ENCODE measurements at regions not wholly inside any gene's neighbourhood (a gene's known extent, or its start where the extent isn't known, plus 50 kb on each side); places are given as distances from the start of the nearest gene placed in this dataset.

- intact Hi-C loops (cut with micrococcal nuclease) = no loop called here
- no peaks in the 10 kb centered on the region for H3K9me3 Mint-ChIP-seq
- no peaks in the 10 kb centered on the region for H3K27me3 Mint-ChIP-seq
- H3K4me1 Mint-ChIP-seq (ENCODE audit: low read depth) = no peaks in the 10 kb centered on the region
- H3K27ac Mint-ChIP-seq = no peak overlapping the region
- DNase-seq = no peak
- ChIA-PET POLR2A (no interaction called here), CTCF (no interaction called here)
- no peak overlapping the region for H3K4me3 Mint-ChIP-seq
- no peaks in the 10 kb centered on the region for H3K36me3 Mint-ChIP-seq
Measured at GRCh38 chrX:69110116-69110530, 55.1 kb downstream of the PJA1 start.

- intact Hi-C loops (cut with micrococcal nuclease) = no loop called here
- no peak for DNase-seq
- POLR2A ChIA-PET = no interaction called here
Measured at GRCh38 chrX:69109706-69110105, 55.5 kb downstream of the PJA1 start.

GRCh38 chrX:69109036-69109663 lies 56.1 kb downstream of the PJA1 start:
- H3K4me1 Mint-ChIP-seq (ENCODE audit: low read depth) = no peaks in the 10 kb centered on the region
- no peaks in the 10 kb centered on the region for H3K9me3 Mint-ChIP-seq
- H3K4me3 Mint-ChIP-seq = no peak overlapping the region
- intact Hi-C loops (cut with micrococcal nuclease) = no loop called here
- CTCF ChIA-PET = no interaction called here
- no peak for DNase-seq
- H3K36me3 Mint-ChIP-seq = no peaks in the 10 kb centered on the region
- no peak overlapping the region for H3K27ac Mint-ChIP-seq
- no peaks in the 10 kb centered on the region for H3K27me3 Mint-ChIP-seq
- POLR2A ChIA-PET = no interaction called here

More at GRCh38 chrX:69109706-69110105, 55.5 kb downstream of the PJA1 start:
- Mint-ChIP-seq H3K36me3 (no peaks in the 10 kb centered on the region), H3K27ac (no peak overlapping the region), H3K4me1 (ENCODE audit: low read depth) (no peaks in the 10 kb centered on the region), H3K27me3 (no peaks in the 10 kb centered on the region), H3K4me3 (no peak overlapping the region), H3K9me3 (no peaks in the 10 kb centered on the region)
- CTCF ChIA-PET = no interaction called here

- no peak for DNase-seq
- no peaks in the 10 kb centered on the region for H3K36me3 Mint-ChIP-seq
- intact Hi-C loops (cut with micrococcal nuclease) = no loop called here
- ChIA-PET POLR2A (interaction anchor here (0.5 kb wide), 1 partner anchor 58 kb away, joined by 3 read pairs; no protein-coding TSS in a partner anchor), CTCF (no interaction called here)
- no peaks in the 10 kb centered on the region for H3K9me3 Mint-ChIP-seq
- H3K27me3 Mint-ChIP-seq = no peaks in the 10 kb centered on the region
- no peak overlapping the region for H3K4me3 Mint-ChIP-seq
- no peaks in the 10 kb centered on the region for H3K4me1 Mint-ChIP-seq (ENCODE audit: low read depth)
- no peak overlapping the region for H3K27ac Mint-ChIP-seq
Measured at GRCh38 chrX:69107747-69108401, 57.4 kb downstream of the PJA1 start.

- Mint-ChIP-seq H3K27ac (no peak overlapping the region), H3K9me3 (no peaks in the 10 kb centered on the region), H3K36me3 (no peaks in the 10 kb centered on the region), H3K4me1 (ENCODE audit: low read depth) (no peaks in the 10 kb centered on the region), H3K27me3 (no peaks in the 10 kb centered on the region), H3K4me3 (no peak overlapping the region)
- DNase-seq = no peak
- intact Hi-C loops (cut with micrococcal nuclease) = no loop called here
- ChIA-PET POLR2A (interaction anchor here (0.5 kb wide), 1 partner anchor 59 kb away, joined by 3 read pairs; no protein-coding TSS in a partner anchor), CTCF (no interaction called here)
Measured at GRCh38 chrX:69107231-69107739, 58.0 kb downstream of the PJA1 start.

- Mint-ChIP-seq H3K4me3 (no peak overlapping the region), H3K36me3 (no peaks in the 10 kb centered on the region), H3K4me1 (ENCODE audit: low read depth) (no peaks in the 10 kb centered on the region), H3K27ac (no peak overlapping the region), H3K27me3 (no peaks in the 10 kb centered on the region), H3K9me3 (no peaks in the 10 kb centered on the region)
- CTCF ChIA-PET = interaction anchor here (0.7 kb wide), 1 partner anchor 11 kb away, joined by 4 read pairs; no protein-coding TSS in a partner anchor
- POLR2A ChIA-PET = no interaction called here
- no peak for DNase-seq
- intact Hi-C loops (cut with micrococcal nuclease) = no loop called here
Measured at GRCh38 chrX:69104756-69105434, 60.4 kb downstream of the PJA1 start.

- intact Hi-C loops (cut with micrococcal nuclease) = no loop called here
- ChIA-PET POLR2A (no interaction called here), CTCF (no interaction called here)
- no peaks in the 10 kb centered on the region for H3K36me3 Mint-ChIP-seq
- H3K27ac Mint-ChIP-seq = no peak overlapping the region
- no peak for DNase-seq
- H3K4me3 Mint-ChIP-seq = no peak overlapping the region
- H3K4me1 Mint-ChIP-seq (ENCODE audit: low read depth) = no peaks in the 10 kb centered on the region
- no peaks in the 10 kb centered on the region for H3K9me3 Mint-ChIP-seq
- H3K27me3 Mint-ChIP-seq = no peaks in the 10 kb centered on the region
Measured at GRCh38 chrX:69103539-69103938, 61.7 kb downstream of the PJA1 start.

- ChIA-PET CTCF (no interaction called here), POLR2A (no interaction called here)
- Mint-ChIP-seq H3K27me3 (no peaks in the 10 kb centered on the region), H3K4me3 (no peak overlapping the region), H3K36me3 (no peaks in the 10 kb centered on the region), H3K4me1 (ENCODE audit: low read depth) (no peaks in the 10 kb centered on the region), H3K27ac (no peak overlapping the region), H3K9me3 (no peaks in the 10 kb centered on the region)
- no peak for DNase-seq
- intact Hi-C loops (cut with micrococcal nuclease) = no loop called here
Measured at GRCh38 chrX:69102612-69103194, 62.5 kb downstream of the PJA1 start.

GRCh38 chrX:69101683-69102251 lies 63.5 kb downstream of the PJA1 start:
- DNase-seq = no peak
- H3K36me3 Mint-ChIP-seq = no peaks in the 10 kb centered on the region
- no peaks in the 10 kb centered on the region for H3K27me3 Mint-ChIP-seq
- no peaks in the 10 kb centered on the region for H3K4me1 Mint-ChIP-seq (ENCODE audit: low read depth)
- H3K27ac Mint-ChIP-seq = no peak overlapping the region
- CTCF ChIA-PET = no interaction called here
- no peak overlapping the region for H3K4me3 Mint-ChIP-seq
- POLR2A ChIA-PET = no interaction called here
- no peaks in the 10 kb centered on the region for H3K9me3 Mint-ChIP-seq
- intact Hi-C loops (cut with micrococcal nuclease) = no loop called here

GRCh38 chrX:69100478-69100877 lies 64.8 kb downstream of the PJA1 start:
- H3K27me3 Mint-ChIP-seq = no peaks in the 10 kb centered on the region
- CTCF ChIA-PET = no interaction called here

GRCh38 chrX:69097451-69098236 lies 67.6 kb downstream of the PJA1 start:
- Mint-ChIP-seq H3K4me1 (ENCODE audit: low read depth) (no peaks in the 10 kb centered on the region), H3K36me3 (no peaks in the 10 kb centered on the region), H3K27me3 (no peaks in the 10 kb centered on the region), H3K9me3 (no peaks in the 10 kb centered on the region), H3K4me3 (no peak overlapping the region), H3K27ac (no peak overlapping the region)
- intact Hi-C loops (cut with micrococcal nuclease) = no loop called here
- no peak for DNase-seq
- ChIA-PET CTCF (no interaction called here), POLR2A (no interaction called here)

More at GRCh38 chrX:69100478-69100877, 64.8 kb downstream of the PJA1 start:
- no peaks in the 10 kb centered on the region for H3K36me3 Mint-ChIP-seq
- H3K9me3 Mint-ChIP-seq = no peaks in the 10 kb centered on the region
- no peaks in the 10 kb centered on the region for H3K4me1 Mint-ChIP-seq (ENCODE audit: low read depth)
- no peak overlapping the region for H3K4me3 Mint-ChIP-seq
- intact Hi-C loops (cut with micrococcal nuclease) = no loop called here
- no peak overlapping the region for H3K27ac Mint-ChIP-seq
- POLR2A ChIA-PET = no interaction called here
- DNase-seq = no peak

GRCh38 chrX:69096963-69097362 lies 68.3 kb downstream of the PJA1 start:
- Mint-ChIP-seq H3K36me3 (no peaks in the 10 kb centered on the region), H3K27me3 (no peaks in the 10 kb centered on the region), H3K4me3 (no peak overlapping the region), H3K9me3 (no peaks in the 10 kb centered on the region), H3K27ac (no peak overlapping the region), H3K4me1 (ENCODE audit: low read depth) (no peaks in the 10 kb centered on the region)
- intact Hi-C loops (cut with micrococcal nuclease) = no loop called here
- ChIA-PET CTCF (no interaction called here), POLR2A (no interaction called here)
- no peak for DNase-seq
